Endodermal cell (in vitro differentiated cells): ENCODE measurements at regions not wholly inside any gene's neighbourhood (a gene's known extent, or its start where the extent isn't known, plus 50 kb on each side); places are given as distances from the start of the nearest gene placed in this dataset.

Experiments used
- DNase-seq: peaks from one replicate; pipeline ENCODE4 v3.0.0-alpha.2; 2017
- H3K27ac ChIP-seq: 2 replicates; pipeline ENCODE4 v1.5.1; 2013; ENCODE audit warnings: mild to moderate bottlenecking, low read depth, low read length, moderate library complexity
- H3K27me3 ChIP-seq: 2 replicates; pipeline ENCODE4 v1.6.1; 2013; ENCODE audit warnings: mild to moderate bottlenecking, low read length, moderate library complexity; ENCODE audit not compliant: insufficient read depth, control insufficient read depth, poor library complexity, severe bottlenecking
- H3K36me3 ChIP-seq: 2 replicates; pipeline ENCODE4 v1.7.0; 2013; ENCODE audit warnings: mild to moderate bottlenecking, low read length, moderate library complexity; ENCODE audit not compliant: control insufficient read depth, insufficient read depth
- H3K4me1 ChIP-seq: one replicate; pipeline ENCODE4 v1.7.0; 2013; ENCODE audit warnings: low read length; ENCODE audit not compliant: control insufficient read depth, insufficient read depth
- H3K4me3 ChIP-seq: 2 replicates; pipeline ENCODE4 v1.5.1; 2013; ENCODE audit warnings: mild to moderate bottlenecking, low read length, moderate library complexity
- H3K9ac ChIP-seq: 2 replicates; pipeline ENCODE4 v1.6.1; 2013; ENCODE audit warnings: mild to moderate bottlenecking, low read length, moderate library complexity; ENCODE audit not compliant: poor library complexity, severe bottlenecking; ENCODE audit errors: extremely low read depth
- H3K9me3 ChIP-seq: 2 replicates; pipeline ENCODE4 v1.6.1; 2013; ENCODE audit warnings: mild to moderate bottlenecking, low read length, moderate library complexity; ENCODE audit not compliant: control insufficient read depth
- H3K27ac Mint-ChIP-seq: 2 replicates; pipeline ENCODE4 v1.8.0; 2020; ENCODE audit warnings: mixed read lengths
- H3K27me3 Mint-ChIP-seq: 2 replicates; pipeline ENCODE4 v1.8.0; 2021; ENCODE audit warnings: mild to moderate bottlenecking, mixed read lengths; ENCODE audit not compliant: insufficient read depth
- H3K36me3 Mint-ChIP-seq: 2 replicates; pipeline ENCODE4 v1.8.0; 2020; ENCODE audit warnings: low read depth, mixed read lengths
- H3K4me1 Mint-ChIP-seq: 2 replicates; pipeline ENCODE4 v1.8.0; 2020; ENCODE audit warnings: mixed read lengths
- H3K4me3 Mint-ChIP-seq: 2 replicates; pipeline ENCODE4 v1.8.0; 2020; ENCODE audit warnings: mild to moderate bottlenecking, moderate library complexity, mixed read lengths
- H3K9me3 Mint-ChIP-seq: 2 replicates; pipeline ENCODE4 v1.8.0; 2020; ENCODE audit warnings: mild to moderate bottlenecking, mixed read lengths
- CTCF ChIP-seq: fragments of 200-600 bp; sonication (generic); conservative IDR thresholded peaks from 2 replicates; pipeline ENCODE4 v1.5.0; 2021; ENCODE audit warnings: antibody characterized with exemption, mild to moderate bottlenecking
- whole genome bisulfite sequencing, 2 experiments: methylation state at CpG; one replicate each; pipeline versions ENCODE4 v1.1.5 to v1.1.7; 2013; ENCODE audit warnings: missing lambda C conversion rate in 2 of 2, mixed read lengths in 1 of 2; ENCODE audit not compliant: insufficient coverage in 1 of 2, insufficient read length in 1 of 2; 5-methylcytosine and 5-hydroxymethylcytosine counted together

GRCh38 chrX:148361641-148362040 lies 138.8 kb upstream of the AFF2 start:
- no peaks in the 10 kb centered on the region for H3K36me3 ChIP-seq
- no peak overlapping the region for H3K27ac Mint-ChIP-seq
- no peaks in the 10 kb centered on the region for H3K4me1 ChIP-seq
- no peak for DNase-seq
- TF ChIP-seq CTCF: no peak
- H3K9ac ChIP-seq: no peak overlapping the region
- no peak overlapping the region for H3K4me3 Mint-ChIP-seq
- no peak overlapping the region for H3K4me3 ChIP-seq
- peaks cover 32% of the 10 kb centered on the region for H3K9me3 Mint-ChIP-seq
- H3K27ac ChIP-seq: no peak overlapping the region
- H3K27me3 Mint-ChIP-seq: no peaks in the 10 kb centered on the region
- H3K4me1 Mint-ChIP-seq: no peaks in the 10 kb centered on the region
- no peaks in the 10 kb centered on the region for H3K27me3 ChIP-seq
- H3K9me3 ChIP-seq: no peaks in the 10 kb centered on the region
- H3K36me3 Mint-ChIP-seq: no peaks in the 10 kb centered on the region

- no peak for DNase-seq
- peaks cover 35% of the 10 kb centered on the region for H3K9me3 Mint-ChIP-seq
- 58% methylated on average over 2 of the region's 3 CpGs; no CpG with 5 or more reads in 1 of the 2 experiments for WGBS, 2 experiments
- H3K36me3 Mint-ChIP-seq: no peaks in the 10 kb centered on the region
- no peak overlapping the region for H3K4me3 ChIP-seq
- H3K4me1 ChIP-seq: no peaks in the 10 kb centered on the region
- H3K36me3 ChIP-seq: no peaks in the 10 kb centered on the region
- H3K4me3 Mint-ChIP-seq: no peak overlapping the region
- H3K27ac ChIP-seq: no peak overlapping the region
- no peaks in the 10 kb centered on the region for H3K27me3 Mint-ChIP-seq
- no peaks in the 10 kb centered on the region for H3K27me3 ChIP-seq
- H3K27ac Mint-ChIP-seq: no peak overlapping the region
- H3K4me1 Mint-ChIP-seq: no peaks in the 10 kb centered on the region
- no peak overlapping the region for H3K9ac ChIP-seq
- TF ChIP-seq CTCF: no peak
- H3K9me3 ChIP-seq: no peaks in the 10 kb centered on the region
Observed at GRCh38 chrX:148363471-148364235, 136.8 kb upstream of the AFF2 start.

- 76 to 83% methylated on average over 1 of the region's 2 CpGs for WGBS, 2 experiments
- no peak for DNase-seq
- Mint-ChIP-seq H3K9me3 (peaks cover 28% of the 10 kb centered on the region), H3K4me3 (no peak overlapping the region), H3K4me1 (no peaks in the 10 kb centered on the region), H3K27ac (no peak overlapping the region), H3K36me3 (no peaks in the 10 kb centered on the region), H3K27me3 (no peaks in the 10 kb centered on the region)
- TF ChIP-seq CTCF: no peak
- Histone ChIP-seq H3K27me3 (no peaks in the 10 kb centered on the region), H3K4me3 (no peak overlapping the region), H3K27ac (no peak overlapping the region), H3K9ac (no peak overlapping the region), H3K9me3 (no peaks in the 10 kb centered on the region), H3K36me3 (no peaks in the 10 kb centered on the region), H3K4me1 (no peaks in the 10 kb centered on the region)
Observed at GRCh38 chrX:148365233-148365632, 135.2 kb upstream of the AFF2 start.
